ENCODE measurements at regions not wholly inside any gene's neighbourhood (a gene's known extent, or its start where the extent isn't known, plus 50 kb on each side); places are given as distances from the start of the nearest gene placed in this dataset.

DNA sequence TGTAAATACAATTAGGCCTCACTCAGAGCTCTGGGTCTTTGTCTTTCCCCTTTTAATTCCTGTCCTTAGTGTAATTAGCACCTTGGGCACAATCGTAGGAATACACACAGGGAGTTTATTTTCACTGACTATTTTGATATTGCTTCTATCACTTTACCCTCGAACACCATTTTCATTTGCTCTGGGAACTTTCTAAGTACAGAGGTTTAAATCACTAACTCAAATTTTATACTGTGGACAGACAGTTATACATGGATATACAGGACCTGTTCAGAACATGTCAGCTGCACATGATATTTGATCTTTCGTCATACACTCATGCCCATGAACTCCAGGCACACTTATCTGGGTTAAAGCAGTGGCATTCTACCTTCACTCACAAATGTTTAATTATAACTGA, 217.8 kb upstream of the TMEM161B start:
- no peak for TF ChIP-seq POLR2A (IDR thresholded peaks at IDR 0.05)
- TF ChIP-seq, protein P1, sequence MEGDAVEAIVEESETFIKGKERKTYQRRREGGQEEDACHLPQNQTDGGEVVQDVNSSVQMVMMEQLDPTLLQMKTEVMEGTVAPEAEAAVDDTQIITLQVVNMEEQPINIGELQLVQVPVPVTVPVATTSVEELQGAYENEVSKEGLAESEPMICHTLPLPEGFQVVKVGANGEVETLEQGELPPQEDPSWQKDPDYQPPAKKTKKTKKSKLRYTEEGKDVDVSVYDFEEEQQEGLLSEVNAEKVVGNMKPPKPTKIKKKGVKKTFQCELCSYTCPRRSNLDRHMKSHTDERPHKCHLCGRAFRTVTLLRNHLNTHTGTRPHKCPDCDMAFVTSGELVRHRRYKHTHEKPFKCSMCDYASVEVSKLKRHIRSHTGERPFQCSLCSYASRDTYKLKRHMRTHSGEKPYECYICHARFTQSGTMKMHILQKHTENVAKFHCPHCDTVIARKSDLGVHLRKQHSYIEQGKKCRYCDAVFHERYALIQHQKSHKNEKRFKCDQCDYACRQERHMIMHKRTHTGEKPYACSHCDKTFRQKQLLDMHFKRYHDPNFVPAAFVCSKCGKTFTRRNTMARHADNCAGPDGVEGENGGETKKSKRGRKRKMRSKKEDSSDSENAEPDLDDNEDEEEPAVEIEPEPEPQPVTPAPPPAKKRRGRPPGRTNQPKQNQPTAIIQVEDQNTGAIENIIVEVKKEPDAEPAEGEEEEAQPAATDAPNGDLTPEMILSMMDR (IDR thresholded peaks at IDR 0.05): no peak
- H3K4me3 ChIP-seq: no peak overlapping the region
- no peaks in the 10 kb centered on the region for H3K36me3 ChIP-seq
- H3K4me1 ChIP-seq: no peaks in the 10 kb centered on the region
- no peak for DNase-seq
- H3K27me3 ChIP-seq: no peaks in the 10 kb centered on the region
- no peak overlapping the region for H3K27ac ChIP-seq
- H3K9me3 ChIP-seq: no peaks in the 10 kb centered on the region

DNA sequence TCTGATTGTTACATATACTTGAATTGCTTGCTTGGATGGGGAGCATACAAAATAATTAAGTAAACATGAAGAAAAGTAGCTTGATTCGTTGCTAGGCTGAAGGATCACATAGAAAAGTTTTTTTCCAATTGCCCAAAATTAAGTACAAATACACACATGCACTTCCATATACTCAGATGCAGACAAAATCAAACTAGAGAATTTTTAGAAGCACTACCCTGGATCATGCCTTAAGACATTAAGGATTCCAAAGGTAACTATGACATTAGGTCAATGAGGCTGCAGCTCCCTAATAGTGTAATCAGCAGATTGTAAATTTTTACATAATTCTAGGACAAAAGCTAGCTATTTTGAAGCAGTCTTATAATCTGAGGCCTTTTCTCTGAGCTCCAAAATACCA, 216.9 kb upstream of the TMEM161B start:
- Histone ChIP-seq H3K36me3 (no peaks in the 10 kb centered on the region), H3K4me3 (no peak overlapping the region), H3K4me1 (no peaks in the 10 kb centered on the region), H3K27me3 (no peaks in the 10 kb centered on the region), H3K9me3 (no peaks in the 10 kb centered on the region), H3K27ac (no peak overlapping the region)
- TF ChIP-seq, protein P1 (IDR thresholded peaks at IDR 0.05): no peak
- no peak for TF ChIP-seq POLR2A (IDR thresholded peaks at IDR 0.05)
- DNase-seq: no peak

DNA sequence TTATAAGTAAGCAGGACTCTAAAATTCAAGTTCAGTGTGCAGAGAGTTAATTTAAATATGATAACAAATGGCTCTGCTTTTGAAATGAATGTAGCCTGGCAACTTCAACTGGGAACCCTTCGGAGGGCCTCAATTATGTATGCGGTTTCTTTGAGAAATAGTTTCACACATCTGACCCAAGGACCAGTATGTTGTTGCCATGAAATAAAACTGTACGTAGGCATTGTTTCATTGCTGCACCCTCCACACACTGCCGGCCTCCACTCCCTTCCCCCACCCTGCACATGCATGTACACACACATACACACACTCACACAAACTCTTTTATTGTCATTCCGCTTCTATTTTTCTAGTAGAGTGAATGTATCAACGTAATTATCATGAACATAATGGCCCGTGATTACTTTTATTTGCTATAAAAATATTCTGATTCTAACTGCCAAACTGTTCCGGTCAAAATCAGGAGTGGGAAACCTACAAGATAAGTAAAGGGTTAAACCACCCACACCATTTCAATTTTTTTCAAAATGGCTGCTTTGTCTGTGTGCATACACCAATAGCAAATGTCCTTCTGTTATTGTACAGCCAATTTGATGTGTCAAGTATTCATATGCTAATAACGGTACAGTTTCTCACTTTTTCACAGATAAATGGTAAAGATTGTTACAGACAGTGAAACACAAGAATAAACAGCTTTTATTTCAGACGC, 215.5 kb upstream of the TMEM161B start:
- Histone ChIP-seq H3K9me3 (no peaks in the 10 kb centered on the region), H3K27me3 (no peaks in the 10 kb centered on the region), H3K27ac (no peak overlapping the region), H3K4me3 (no peak overlapping the region), H3K36me3 (no peaks in the 10 kb centered on the region), H3K4me1 (no peaks in the 10 kb centered on the region)
- no peak for TF ChIP-seq POLR2A (IDR thresholded peaks at IDR 0.05)
- TF ChIP-seq, protein P1 (IDR thresholded peaks at IDR 0.05): no peak
- DNase-seq: no peak

DNA sequence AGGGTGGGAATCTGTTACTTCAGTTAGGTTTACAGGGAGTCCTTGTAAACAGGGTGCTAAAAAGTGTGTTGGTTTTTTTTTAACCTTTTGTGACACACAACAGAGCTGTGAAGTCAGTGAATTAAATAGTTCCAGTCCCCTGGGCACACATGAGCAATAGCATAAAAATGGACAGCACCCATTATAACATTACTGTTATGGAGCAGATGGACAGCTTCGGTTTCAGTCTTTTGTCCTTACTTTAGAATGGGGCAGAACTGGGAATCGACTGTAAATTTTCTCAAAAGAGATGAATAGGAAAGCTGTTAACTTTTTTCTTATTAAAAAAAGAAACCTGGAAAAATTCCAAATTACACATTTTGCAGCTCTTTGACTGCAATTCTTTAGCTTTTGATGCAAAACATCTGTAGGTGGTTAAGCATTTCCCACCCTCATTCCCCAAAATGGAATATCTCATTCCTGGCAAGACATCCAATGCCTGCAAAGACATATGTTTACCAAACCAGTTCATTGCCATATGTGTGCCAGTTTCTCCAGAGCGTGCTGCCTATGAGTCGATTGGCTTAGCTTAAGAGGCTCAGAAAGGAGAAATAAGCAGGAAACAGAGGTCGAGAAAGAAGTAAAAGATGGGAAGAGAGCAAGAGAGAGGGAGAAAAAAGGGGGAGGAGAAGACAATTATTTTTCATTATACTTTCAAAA, 212.3 kb upstream of the TMEM161B start:
- no peak for TF ChIP-seq POLR2A (IDR thresholded peaks at IDR 0.05)
- TF ChIP-seq, protein P1 (IDR thresholded peaks at IDR 0.05): no peak
- Histone ChIP-seq H3K4me1 (no peaks in the 10 kb centered on the region), H3K27ac (no peak overlapping the region), H3K36me3 (no peaks in the 10 kb centered on the region), H3K4me3 (no peak overlapping the region), H3K27me3 (no peaks in the 10 kb centered on the region), H3K9me3 (no peaks in the 10 kb centered on the region)
- no peak for DNase-seq

DNA sequence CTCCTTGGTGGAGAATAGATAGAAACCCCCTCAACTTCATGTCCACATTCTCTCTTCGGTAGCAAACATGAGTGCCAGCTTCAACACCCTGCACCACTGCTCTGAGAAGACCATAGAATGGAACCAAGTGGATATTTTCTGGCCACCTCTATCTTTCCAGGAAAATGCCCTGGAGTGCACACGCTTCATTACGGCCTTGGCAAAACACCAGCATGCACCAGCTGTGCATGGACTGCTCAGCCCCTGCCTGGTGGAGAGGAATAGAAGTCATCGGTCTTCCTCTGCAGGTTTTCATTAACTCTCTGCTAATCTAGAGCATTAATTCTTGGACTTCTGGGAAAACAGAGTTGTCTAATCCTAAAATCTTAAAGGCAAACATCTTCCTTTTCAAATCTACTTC, 211.6 kb upstream of the TMEM161B start:
- TF ChIP-seq, protein P1 (IDR thresholded peaks at IDR 0.05): no peak
- no peak for TF ChIP-seq POLR2A (IDR thresholded peaks at IDR 0.05)
- H3K27me3 ChIP-seq: no peaks in the 10 kb centered on the region
- no peaks in the 10 kb centered on the region for H3K4me1 ChIP-seq
- H3K36me3 ChIP-seq: no peaks in the 10 kb centered on the region
- H3K9me3 ChIP-seq: no peaks in the 10 kb centered on the region
- no peak overlapping the region for H3K4me3 ChIP-seq
- no peak for DNase-seq
- H3K27ac ChIP-seq: no peak overlapping the region
